22Rv1 (cell line): ENCODE measurements at regions not wholly inside any gene's neighbourhood (a gene's known extent, or its start where the extent isn't known, plus 50 kb on each side); places are given as distances from the start of the nearest gene placed in this dataset.

Experiments used
- H3K27ac ChIP-seq: fragments of 450-650 bp; 2 replicates; pipeline ENCODE4 v1.5.1; 2017
- ZFX ChIP-seq: fragments of 450-650 bp; IDR thresholded peaks from 2 replicates; pipeline ENCODE4 v1.6.1; 2017; ENCODE audit warnings: antibody characterized with exemption, borderline replicate concordance
- TF ChIP-seq, protein P1 (sequence below): fragments of 450-650 bp; IDR thresholded peaks from 2 replicates; pipeline ENCODE4 v1.5.1; 2017; ENCODE audit warnings: mild to moderate bottlenecking

DNA sequence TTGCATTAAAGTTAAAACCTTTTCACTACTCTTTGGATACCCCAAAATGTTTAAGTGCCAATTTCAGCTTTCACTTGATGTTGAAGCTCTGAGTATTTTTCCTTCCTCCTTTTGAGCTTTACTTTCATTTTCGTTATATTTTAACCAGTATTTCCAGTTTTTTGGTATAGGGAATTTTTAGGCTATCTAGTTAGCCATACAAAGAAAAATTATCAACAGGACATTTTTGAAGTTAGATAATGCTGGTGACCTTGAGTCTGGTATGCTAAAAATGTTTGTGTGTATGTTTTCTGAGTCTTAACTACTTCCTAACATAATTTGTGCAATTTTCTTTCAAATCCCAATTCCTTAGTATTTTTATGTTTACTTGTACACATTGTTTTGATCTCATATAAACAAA is 284.8 kb downstream of the OTOL1 start:
- no peak overlapping the region for H3K27ac ChIP-seq
- no peak for TF ChIP-seq ZFX
- TF ChIP-seq, protein P1, sequence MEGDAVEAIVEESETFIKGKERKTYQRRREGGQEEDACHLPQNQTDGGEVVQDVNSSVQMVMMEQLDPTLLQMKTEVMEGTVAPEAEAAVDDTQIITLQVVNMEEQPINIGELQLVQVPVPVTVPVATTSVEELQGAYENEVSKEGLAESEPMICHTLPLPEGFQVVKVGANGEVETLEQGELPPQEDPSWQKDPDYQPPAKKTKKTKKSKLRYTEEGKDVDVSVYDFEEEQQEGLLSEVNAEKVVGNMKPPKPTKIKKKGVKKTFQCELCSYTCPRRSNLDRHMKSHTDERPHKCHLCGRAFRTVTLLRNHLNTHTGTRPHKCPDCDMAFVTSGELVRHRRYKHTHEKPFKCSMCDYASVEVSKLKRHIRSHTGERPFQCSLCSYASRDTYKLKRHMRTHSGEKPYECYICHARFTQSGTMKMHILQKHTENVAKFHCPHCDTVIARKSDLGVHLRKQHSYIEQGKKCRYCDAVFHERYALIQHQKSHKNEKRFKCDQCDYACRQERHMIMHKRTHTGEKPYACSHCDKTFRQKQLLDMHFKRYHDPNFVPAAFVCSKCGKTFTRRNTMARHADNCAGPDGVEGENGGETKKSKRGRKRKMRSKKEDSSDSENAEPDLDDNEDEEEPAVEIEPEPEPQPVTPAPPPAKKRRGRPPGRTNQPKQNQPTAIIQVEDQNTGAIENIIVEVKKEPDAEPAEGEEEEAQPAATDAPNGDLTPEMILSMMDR: no peak

DNA sequence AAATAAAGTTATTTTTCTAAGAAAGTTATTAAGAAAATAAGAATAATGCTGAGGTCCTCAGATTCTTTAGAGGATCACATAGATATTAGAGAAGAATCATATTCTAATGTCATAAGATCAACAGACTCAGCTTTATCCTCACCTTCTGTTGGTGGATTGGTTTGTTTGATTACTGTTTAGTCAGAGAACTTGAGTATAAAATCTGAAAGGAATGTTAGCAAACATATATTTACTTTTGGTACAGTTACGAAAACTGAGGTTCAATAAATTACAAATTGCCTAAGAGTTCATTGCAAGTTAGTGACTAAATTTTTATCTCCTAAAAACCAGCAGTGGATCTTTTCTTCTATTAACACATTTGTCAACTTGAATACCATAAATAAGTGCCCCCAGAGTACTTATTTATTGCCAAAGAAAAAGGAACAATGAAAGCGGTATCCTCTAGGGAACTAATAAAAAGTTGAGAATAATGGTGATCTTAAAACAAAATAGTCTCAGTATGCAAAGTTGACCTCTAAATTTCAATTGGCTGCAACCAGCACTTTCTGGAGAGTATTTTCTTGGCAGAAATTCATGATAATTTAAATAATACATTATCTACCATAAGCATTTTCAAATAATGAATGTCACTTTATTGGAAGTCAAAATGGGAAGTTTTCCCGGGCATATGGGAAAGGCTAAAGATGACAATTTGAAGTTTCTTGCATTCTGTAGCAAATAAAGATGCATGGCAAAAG is 296.8 kb downstream of the OTOL1 start:
- TF ChIP-seq ZFX: no peak
- TF ChIP-seq, protein P1: no peak
- H3K27ac ChIP-seq: no peak overlapping the region

DNA sequence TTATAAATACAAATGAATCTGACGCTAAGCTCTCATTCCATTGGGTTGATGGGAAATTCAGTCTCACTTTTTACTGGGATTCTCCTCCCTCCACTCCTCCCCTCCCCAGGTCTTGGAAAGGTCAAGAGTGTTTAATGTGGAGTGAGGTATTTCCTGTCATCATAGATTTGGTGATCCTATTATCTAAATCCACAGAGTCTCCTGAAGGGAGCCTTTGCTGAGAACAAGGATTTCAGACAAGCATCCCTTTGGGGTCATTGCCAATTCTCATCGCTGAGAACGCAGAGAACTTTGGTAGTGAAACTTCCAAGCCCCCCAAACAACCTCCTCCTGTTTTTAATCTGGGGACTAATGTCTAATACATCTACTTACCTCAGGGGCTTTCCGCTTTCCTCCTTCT is 297.9 kb downstream of the OTOL1 start:
- TF ChIP-seq, protein P1: no peak
- TF ChIP-seq ZFX: no peak
- no peak overlapping the region for H3K27ac ChIP-seq

DNA sequence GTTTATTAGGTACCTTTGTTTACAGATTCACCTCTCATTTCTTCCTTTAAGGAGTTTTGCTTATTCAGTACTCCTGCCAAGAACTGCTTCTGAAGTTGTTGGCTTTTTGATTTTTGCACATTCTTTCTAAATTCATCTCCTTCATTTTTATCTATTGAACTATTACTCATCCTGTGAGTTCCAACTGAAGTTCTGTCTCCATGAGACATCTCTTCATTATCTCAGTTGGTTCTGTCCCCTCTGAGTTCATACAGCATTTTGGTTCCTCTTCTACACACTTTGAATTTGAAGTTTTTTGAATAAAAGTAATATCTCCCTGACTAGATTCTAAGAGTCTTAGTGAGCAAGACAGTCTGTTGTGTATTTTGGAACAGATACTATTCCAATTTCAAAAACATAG is 299.7 kb downstream of the OTOL1 start:
- no peak for TF ChIP-seq ZFX
- TF ChIP-seq, protein P1: no peak
- H3K27ac ChIP-seq: no peak overlapping the region

DNA sequence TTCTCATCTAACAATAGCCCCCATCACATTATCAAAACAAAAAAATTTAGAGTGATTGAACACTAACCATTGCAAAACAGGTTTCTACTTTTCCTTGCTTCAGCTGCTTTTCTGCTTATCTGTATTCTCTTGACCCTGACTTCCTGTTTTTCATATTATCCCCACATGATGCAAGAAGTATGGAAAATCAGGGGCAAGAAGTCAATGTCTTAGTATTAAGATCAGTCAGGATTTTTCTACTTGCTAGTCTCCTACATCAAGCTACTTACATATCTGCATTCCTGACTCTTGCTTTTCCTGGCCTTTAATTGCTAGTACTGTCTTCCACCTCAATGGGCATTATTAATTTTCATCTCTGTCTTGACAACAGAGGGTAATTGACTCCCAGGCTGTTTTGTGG is 300.2 kb downstream of the OTOL1 start:
- TF ChIP-seq, protein P1: no peak
- no peak for TF ChIP-seq ZFX
- H3K27ac ChIP-seq: no peak overlapping the region

DNA sequence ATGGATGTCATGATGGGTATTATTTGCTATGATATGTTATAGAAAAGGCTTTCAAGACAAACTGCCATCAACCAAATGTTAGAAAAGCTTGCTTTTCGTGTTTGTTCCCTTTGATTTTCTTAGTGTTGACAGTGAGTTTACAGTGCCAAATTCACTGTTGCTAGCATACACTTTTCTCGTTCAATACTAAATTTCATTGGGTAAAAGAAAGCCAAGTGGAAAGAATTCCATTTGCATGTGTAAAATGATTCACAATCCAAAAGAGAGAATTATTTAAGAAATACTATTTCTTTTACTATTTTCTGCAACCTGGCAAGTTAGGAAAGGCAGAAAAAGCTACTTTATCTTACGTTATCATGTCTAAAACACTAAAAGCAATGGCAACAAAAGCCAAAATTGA is 301.4 kb downstream of the OTOL1 start:
- no peak overlapping the region for H3K27ac ChIP-seq
- TF ChIP-seq, protein P1: no peak
- no peak for TF ChIP-seq ZFX

DNA sequence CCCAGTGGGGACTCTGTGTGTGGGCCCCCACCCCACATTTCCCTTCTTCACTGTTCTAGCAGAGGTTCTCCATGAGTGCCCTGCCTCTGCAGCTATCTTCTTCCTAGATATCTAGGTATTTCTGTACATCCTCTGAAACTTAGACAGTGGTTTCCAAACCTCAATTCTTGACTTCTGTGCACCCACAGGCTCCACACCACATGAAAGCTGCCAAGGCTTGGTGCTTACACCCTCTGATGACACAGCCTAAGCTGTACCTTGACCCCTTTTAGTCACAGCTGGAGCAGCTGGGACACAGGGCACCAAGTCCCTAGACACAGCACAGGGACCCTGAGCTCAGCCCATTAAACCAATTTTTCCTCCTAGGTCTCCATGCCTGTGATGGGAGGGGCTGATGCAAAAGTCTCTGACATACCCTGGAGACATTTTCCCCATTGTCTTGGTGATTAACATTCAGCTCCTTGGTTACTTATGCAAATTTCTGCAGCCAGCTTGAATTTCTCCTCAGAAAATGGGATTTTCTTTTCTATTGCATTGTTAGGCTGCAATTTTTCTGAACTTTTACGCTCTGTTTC is 304.5 kb downstream of the OTOL1 start:
- TF ChIP-seq ZFX: no peak
- TF ChIP-seq, protein P1: no peak

More for the DNA sequence above, 304.5 kb downstream of the OTOL1 start:
- H3K27ac ChIP-seq: no peak overlapping the region
